SK-N-SH (cell line): ENCODE measurements at regions not wholly inside any gene's neighbourhood (a gene's known extent, or its start where the extent isn't known, plus 50 kb on each side); places are given as distances from the start of the nearest gene placed in this dataset.

Experiments used
- CTCF ChIA-PET: fragments of 300-600, 350-600 bp; formaldehyde crosslinking; extraction: SDS; loops from one replicate; lab custom pipeline; 2021; lab: Yijun Ruan, JAX
- POLR2A ChIA-PET: fragments of 350-600 bp; sonication (Branson Sonifier 250); formaldehyde crosslinking; extraction: SDS; loops from one replicate; lab custom pipeline; 2020; ENCODE audit warnings: antibody characterized with exemption, inconsistent platforms; lab: Yijun Ruan, JAX
- DNase-seq: peaks from one replicate; pipeline ENCODE4 v3.0.0; 2012
- H2AFZ ChIP-seq: fragments of 200-600 bp; sonication (generic); 2 replicates; pipeline ENCODE4 v1.8.1; 2016; ENCODE audit warnings: antibody characterized with exemption, mild to moderate bottlenecking, low read depth
- H3F3A ChIP-seq: fragments of 200-600 bp; sonication (generic); replicated peaks from 2 replicates; pipeline ENCODE3; 2016; ENCODE audit warnings: antibody characterized with exemption, mild to moderate bottlenecking; ENCODE audit not compliant: insufficient read depth
- H3K27ac ChIP-seq, 2 experiments: fragments of 200-500 bp in 1 of 2; fragments of 200-600 bp in 1 of 2; sonication (Bioruptor generic) in 1 of 2; sonication (generic), shearing (Covaris generic) in 1 of 2; 2 replicates each; pipeline versions ENCODE4 v1.5.1 to v1.6.1; 2014 to 2016; ENCODE audit warnings: low read depth in 2 of 2, inconsistent platforms in 1 of 2, low read length in 1 of 2, mild to moderate bottlenecking in 1 of 2, mixed read lengths in 1 of 2
- H3K27me3 ChIP-seq: fragments of 200-600 bp; sonication (generic), shearing (Covaris generic); 2 replicates; pipeline ENCODE4 v1.6.1; 2016; ENCODE audit warnings: mixed run types; ENCODE audit not compliant: insufficient read depth
- H3K36me3 ChIP-seq, 2 experiments: fragments of 200-500 bp in 1 of 2; fragments of 200-600 bp in 1 of 2; sonication (Bioruptor generic) in 1 of 2; sonication (generic) in 1 of 2; replicated peaks in 1 of 2; 2 replicates each; pipeline versions ENCODE3 to v1.5.1; 2014 to 2016; ENCODE audit warnings: low read length in 1 of 2, mild to moderate bottlenecking in 1 of 2; ENCODE audit not compliant: insufficient read depth in 2 of 2, control insufficient read depth in 1 of 2
- H3K4me1 ChIP-seq, 2 experiments: fragments of 200-500 bp in 1 of 2; fragments of 200-600 bp in 1 of 2; sonication (Bioruptor generic) in 1 of 2; sonication (generic), shearing (Covaris generic) in 1 of 2; 2 replicates each; pipeline versions ENCODE4 v1.5.1 to v1.6.1; 2014 to 2016; ENCODE audit warnings: low read depth in 1 of 2, low read length in 1 of 2, mixed run types in 1 of 2; ENCODE audit not compliant: insufficient read depth in 2 of 2, control insufficient read depth in 1 of 2
- H3K4me2 ChIP-seq: fragments of 200-600 bp; sonication (generic), shearing (Covaris generic); 2 replicates; pipeline ENCODE4 v1.6.1; 2017; ENCODE audit warnings: mixed run types
- H3K4me3 ChIP-seq, 2 experiments: fragments of 200-500 bp in 1 of 2; fragments of 200-600 bp in 1 of 2; sonication (Bioruptor generic) in 1 of 2; sonication (generic), shearing (Covaris generic) in 1 of 2; 2 replicates each; pipeline versions ENCODE4 v1.5.1 to v1.8.1; 2014 to 2016; ENCODE audit warnings: low read depth in 2 of 2, inconsistent platforms in 1 of 2, low read length in 1 of 2, mild to moderate bottlenecking in 1 of 2, mixed read lengths in 1 of 2, moderate library complexity in 1 of 2
- H3K79me2 ChIP-seq: fragments of 200-600 bp; sonication (generic); 2 replicates; pipeline ENCODE4 v1.8.1; 2017; ENCODE audit warnings: mild to moderate bottlenecking; ENCODE audit not compliant: insufficient read depth
- H3K9ac ChIP-seq: fragments of 200-600 bp; sonication (generic); 2 replicates; pipeline ENCODE4 v1.6.1; 2017; ENCODE audit warnings: mixed run types
- H3K9me2 ChIP-seq: fragments of 200-600 bp; sonication (generic); 2 replicates; pipeline ENCODE4 v1.6.1; 2017; ENCODE audit warnings: mixed run types
- H3K9me3 ChIP-seq: fragments of 200-600 bp; sonication (generic); 2 replicates; pipeline ENCODE4 v1.6.1; 2017; ENCODE audit warnings: mixed run types, mild to moderate bottlenecking, moderate library complexity
- H4K20me1 ChIP-seq: fragments of 200-600 bp; sonication (generic); 2 replicates; pipeline ENCODE4 v1.6.1; 2017; ENCODE audit warnings: mild to moderate bottlenecking, mixed run types; ENCODE audit not compliant: insufficient read depth
- ELF1 ChIP-seq: IDR thresholded peaks from 2 replicates; pipeline ENCODE4 v1.4.0; 2012
- EP300 ChIP-seq, 2 experiments: IDR thresholded peaks; 2 replicates each; pipeline versions ENCODE4 v1.4.0 to v1.6.1; 2012; ENCODE audit warnings: borderline replicate concordance in 1 of 2, low read depth in 1 of 2, low read length in 1 of 2
- FOSL2 ChIP-seq: IDR thresholded peaks from 2 replicates; pipeline ENCODE4 v1.4.0; 2012; ENCODE audit warnings: low read depth, mild to moderate bottlenecking, moderate library complexity, borderline replicate concordance
- FOXJ3 ChIP-seq: sonication (generic); formaldehyde crosslinking; IDR thresholded peaks from 2 replicates; pipeline ENCODE4 v1.5.1; 2020; ENCODE audit warnings: mild to moderate bottlenecking, missing genetic modification reagents
- IRF3 ChIP-seq: fragments of 150-350 bp; IDR thresholded peaks from 2 replicates; pipeline ENCODE4 v1.6.1; 2016; ENCODE audit warnings: mild to moderate bottlenecking, low read depth, low read length
- JUND ChIP-seq: IDR thresholded peaks from 2 replicates; pipeline ENCODE4 v1.4.0; 2012
- MEF2A ChIP-seq: IDR thresholded peaks from 2 replicates; pipeline ENCODE4 v1.4.0; 2012; ENCODE audit warnings: low read depth, borderline replicate concordance
- MXI1 ChIP-seq: IDR thresholded peaks from 2 replicates; pipeline ENCODE4 v1.6.1; 2012; ENCODE audit warnings: mild to moderate bottlenecking, low read depth, low read length, improper control_type of control experiment
- NFIC ChIP-seq: IDR thresholded peaks from 2 replicates; pipeline ENCODE4 v1.4.0; 2012; ENCODE audit warnings: borderline replicate concordance
- NRF1 ChIP-seq: IDR thresholded peaks from 2 replicates; pipeline ENCODE4 v1.6.1; 2012; ENCODE audit warnings: low read depth, mild to moderate bottlenecking, low read length
- RAD21 ChIP-seq: IDR thresholded peaks from 2 replicates; pipeline ENCODE4 v1.6.1; 2012; ENCODE audit warnings: mild to moderate bottlenecking, low read length
- RCOR1 ChIP-seq: fragments of 150-350 bp; IDR thresholded peaks from 2 replicates; pipeline ENCODE4 v1.6.1; 2017; ENCODE audit warnings: antibody characterized with exemption, low read length
- RFX5 ChIP-seq: IDR thresholded peaks from 2 replicates; pipeline ENCODE4 v1.6.1; 2012; ENCODE audit warnings: mild to moderate bottlenecking, improper control_type of control experiment, low read length
- SMC3 ChIP-seq: IDR thresholded peaks from 2 replicates; pipeline ENCODE4 v1.6.1; 2012; ENCODE audit warnings: low read depth, low read length, improper control_type of control experiment
- TAF1 ChIP-seq: IDR thresholded peaks from 2 replicates; pipeline ENCODE4 v1.6.1; 2012; ENCODE audit warnings: low read depth, mild to moderate bottlenecking, low read length, moderate library complexity, borderline replicate concordance
- TCF12 ChIP-seq: IDR thresholded peaks from 2 replicates; pipeline ENCODE4 v1.4.0; 2012
- USF2 ChIP-seq: fragments of 150-350 bp; IDR thresholded peaks from 2 replicates; pipeline ENCODE4 v1.6.1; 2017; ENCODE audit warnings: antibody characterized with exemption, low read length, low read depth, borderline replicate concordance
- YY1 ChIP-seq: IDR thresholded peaks from 2 replicates; pipeline ENCODE4 v1.4.0; 2012; ENCODE audit warnings: low read depth, mild to moderate bottlenecking
- WGBS: methylation state at CpG from one replicate; pipeline ENCODE4 v1.1.6; 2017; ENCODE audit warnings: low lambda C conversion rate; 5-methylcytosine and 5-hydroxymethylcytosine counted together
- TF ChIP-seq, protein P1 (sequence below): IDR thresholded peaks from 2 replicates; pipeline ENCODE4 v1.6.1; 2012; ENCODE audit warnings: mild to moderate bottlenecking, low read depth, low read length, moderate library complexity
- TF ChIP-seq, protein P2 (sequence below): IDR thresholded peaks from 2 replicates; pipeline ENCODE4; 2012
- TF ChIP-seq, protein P3 (sequence below): fragments of 200-600 bp; sonication (generic); IDR thresholded peaks from 2 replicates; pipeline ENCODE4 v1.6.1; 2017; ENCODE audit warnings: antibody characterized with exemption, mild to moderate bottlenecking, moderate library complexity

DNA sequence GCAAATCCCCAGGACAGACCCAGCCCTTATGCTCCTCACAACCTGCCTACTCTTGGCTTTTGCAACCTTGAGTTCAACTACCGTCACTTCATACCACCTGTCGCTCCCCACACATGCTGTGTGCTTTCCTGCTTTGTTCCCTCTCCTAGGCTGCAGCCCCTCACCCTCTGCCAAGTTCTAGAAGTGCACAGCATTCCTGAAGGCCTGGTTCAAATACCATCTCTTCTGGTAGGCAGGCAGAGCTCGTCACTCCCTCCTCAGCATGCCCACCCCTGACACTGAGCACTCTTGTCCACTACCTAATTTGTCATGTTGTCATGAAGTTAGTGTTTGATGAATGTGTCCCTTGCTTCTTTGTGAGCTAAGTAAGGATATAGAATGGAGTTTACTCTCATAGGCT lies 129.6 kb downstream of the SEMA6D start (continued):
- TF ChIP-seq, protein P1, sequence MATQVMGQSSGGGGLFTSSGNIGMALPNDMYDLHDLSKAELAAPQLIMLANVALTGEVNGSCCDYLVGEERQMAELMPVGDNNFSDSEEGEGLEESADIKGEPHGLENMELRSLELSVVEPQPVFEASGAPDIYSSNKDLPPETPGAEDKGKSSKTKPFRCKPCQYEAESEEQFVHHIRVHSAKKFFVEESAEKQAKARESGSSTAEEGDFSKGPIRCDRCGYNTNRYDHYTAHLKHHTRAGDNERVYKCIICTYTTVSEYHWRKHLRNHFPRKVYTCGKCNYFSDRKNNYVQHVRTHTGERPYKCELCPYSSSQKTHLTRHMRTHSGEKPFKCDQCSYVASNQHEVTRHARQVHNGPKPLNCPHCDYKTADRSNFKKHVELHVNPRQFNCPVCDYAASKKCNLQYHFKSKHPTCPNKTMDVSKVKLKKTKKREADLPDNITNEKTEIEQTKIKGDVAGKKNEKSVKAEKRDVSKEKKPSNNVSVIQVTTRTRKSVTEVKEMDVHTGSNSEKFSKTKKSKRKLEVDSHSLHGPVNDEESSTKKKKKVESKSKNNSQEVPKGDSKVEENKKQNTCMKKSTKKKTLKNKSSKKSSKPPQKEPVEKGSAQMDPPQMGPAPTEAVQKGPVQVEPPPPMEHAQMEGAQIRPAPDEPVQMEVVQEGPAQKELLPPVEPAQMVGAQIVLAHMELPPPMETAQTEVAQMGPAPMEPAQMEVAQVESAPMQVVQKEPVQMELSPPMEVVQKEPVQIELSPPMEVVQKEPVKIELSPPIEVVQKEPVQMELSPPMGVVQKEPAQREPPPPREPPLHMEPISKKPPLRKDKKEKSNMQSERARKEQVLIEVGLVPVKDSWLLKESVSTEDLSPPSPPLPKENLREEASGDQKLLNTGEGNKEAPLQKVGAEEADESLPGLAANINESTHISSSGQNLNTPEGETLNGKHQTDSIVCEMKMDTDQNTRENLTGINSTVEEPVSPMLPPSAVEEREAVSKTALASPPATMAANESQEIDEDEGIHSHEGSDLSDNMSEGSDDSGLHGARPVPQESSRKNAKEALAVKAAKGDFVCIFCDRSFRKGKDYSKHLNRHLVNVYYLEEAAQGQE, result no peak
- no peak for TF ChIP-seq RCOR1

GRCh38 chr15:47856071-47856470 lies 138.8 kb downstream of the SEMA6D start:
- Histone ChIP-seq H3K27me3 (no peaks in the 10 kb centered on the region), H3K4me1 (no peaks in the 10 kb centered on the region), H3K4me2 (no peak overlapping the region), H3K9me3 (no peaks in the 10 kb centered on the region), H3K9ac (no peak overlapping the region), H4K20me1 (no peaks in the 10 kb centered on the region), H3K9me2 (no peaks in the 10 kb centered on the region), H3K36me3 (no peaks in the 10 kb centered on the region), H2AFZ (no peak overlapping the region), H3F3A (no peaks in the 10 kb centered on the region), H3K4me3 (no peak overlapping the region), H3K27ac (no peak overlapping the region), H3K79me2 (no peaks in the 10 kb centered on the region)
- DNase-seq, result no peak
- WGBS, result 32% methylated on average over 5 of the region's 5 CpGs
- ChIA-PET CTCF (no interaction called here), POLR2A (no interaction called here)
- no peak for TF ChIP-seq YY1
- no peak for TF ChIP-seq FOXJ3
- TF ChIP-seq FOSL2, result no peak
- TF ChIP-seq NFIC, result no peak
- no peak for TF ChIP-seq JUND
- no peak for TF ChIP-seq TAF1
- TF ChIP-seq, protein P2, sequence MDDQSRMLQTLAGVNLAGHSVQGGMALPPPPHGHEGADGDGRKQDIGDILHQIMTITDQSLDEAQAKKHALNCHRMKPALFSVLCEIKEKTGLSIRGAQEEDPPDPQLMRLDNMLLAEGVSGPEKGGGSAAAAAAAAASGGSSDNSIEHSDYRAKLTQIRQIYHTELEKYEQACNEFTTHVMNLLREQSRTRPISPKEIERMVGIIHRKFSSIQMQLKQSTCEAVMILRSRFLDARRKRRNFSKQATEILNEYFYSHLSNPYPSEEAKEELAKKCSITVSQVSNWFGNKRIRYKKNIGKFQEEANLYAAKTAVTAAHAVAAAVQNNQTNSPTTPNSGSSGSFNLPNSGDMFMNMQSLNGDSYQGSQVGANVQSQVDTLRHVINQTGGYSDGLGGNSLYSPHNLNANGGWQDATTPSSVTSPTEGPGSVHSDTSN, result no peak
- no peak for TF ChIP-seq TCF12
- TF ChIP-seq MEF2A, result no peak
- no peak for TF ChIP-seq SMC3
- TF ChIP-seq NRF1, result no peak
- no peak for TF ChIP-seq EP300 (IDR thresholded peaks at IDR 0.05; ENCODE audit: borderline replicate concordance in 1 of 2, low read depth in 1 of 2, low read length in 1 of 2)
- TF ChIP-seq, protein P3, sequence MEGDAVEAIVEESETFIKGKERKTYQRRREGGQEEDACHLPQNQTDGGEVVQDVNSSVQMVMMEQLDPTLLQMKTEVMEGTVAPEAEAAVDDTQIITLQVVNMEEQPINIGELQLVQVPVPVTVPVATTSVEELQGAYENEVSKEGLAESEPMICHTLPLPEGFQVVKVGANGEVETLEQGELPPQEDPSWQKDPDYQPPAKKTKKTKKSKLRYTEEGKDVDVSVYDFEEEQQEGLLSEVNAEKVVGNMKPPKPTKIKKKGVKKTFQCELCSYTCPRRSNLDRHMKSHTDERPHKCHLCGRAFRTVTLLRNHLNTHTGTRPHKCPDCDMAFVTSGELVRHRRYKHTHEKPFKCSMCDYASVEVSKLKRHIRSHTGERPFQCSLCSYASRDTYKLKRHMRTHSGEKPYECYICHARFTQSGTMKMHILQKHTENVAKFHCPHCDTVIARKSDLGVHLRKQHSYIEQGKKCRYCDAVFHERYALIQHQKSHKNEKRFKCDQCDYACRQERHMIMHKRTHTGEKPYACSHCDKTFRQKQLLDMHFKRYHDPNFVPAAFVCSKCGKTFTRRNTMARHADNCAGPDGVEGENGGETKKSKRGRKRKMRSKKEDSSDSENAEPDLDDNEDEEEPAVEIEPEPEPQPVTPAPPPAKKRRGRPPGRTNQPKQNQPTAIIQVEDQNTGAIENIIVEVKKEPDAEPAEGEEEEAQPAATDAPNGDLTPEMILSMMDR, result no peak
- no peak for TF ChIP-seq RFX5
- no peak for TF ChIP-seq MXI1
- TF ChIP-seq IRF3, result no peak
- no peak for TF ChIP-seq RAD21
- TF ChIP-seq RCOR1, result no peak
- no peak for TF ChIP-seq ELF1
- no peak for TF ChIP-seq USF2
